HUES48 (cell line): ENCODE measurements at regions not wholly inside any gene's neighbourhood (a gene's known extent, or its start where the extent isn't known, plus 50 kb on each side); places are given as distances from the start of the nearest gene placed in this dataset.
"Not testable (repeated sequence)": the region's sequence is repeated elsewhere in the genome, so short reads cannot be mapped to it uniquely, and the experiment has no call there.

Experiments used
- H3K27ac ChIP-seq: one replicate; pipeline ENCODE4 v1.7.0; 2013; ENCODE audit warnings: low read depth, low read length, inconsistent platforms
- H3K27me3 ChIP-seq: 2 replicates; pipeline ENCODE4 v1.6.1; 2013; ENCODE audit warnings: mild to moderate bottlenecking, low read length; ENCODE audit not compliant: control insufficient read depth, insufficient read depth
- H3K36me3 ChIP-seq: 2 replicates; pipeline ENCODE4 v1.6.1; 2013; ENCODE audit warnings: low read length; ENCODE audit not compliant: control insufficient read depth, insufficient read depth
- H3K4me1 ChIP-seq: 2 replicates; pipeline ENCODE4 v1.6.1; 2013; ENCODE audit warnings: mild to moderate bottlenecking, low read length; ENCODE audit not compliant: control insufficient read depth, insufficient read depth
- H3K4me3 ChIP-seq: 2 replicates; pipeline ENCODE4 v1.5.1; 2013; ENCODE audit warnings: mild to moderate bottlenecking, low read depth, low read length
- H3K9ac ChIP-seq: 2 replicates; pipeline ENCODE4 v1.6.1; 2013; ENCODE audit warnings: mild to moderate bottlenecking, low read depth, low read length, moderate library complexity
- H3K9me3 ChIP-seq: 2 replicates; pipeline ENCODE4 v1.6.1; 2013; ENCODE audit warnings: low read length; ENCODE audit not compliant: control insufficient read depth, insufficient read depth

DNA sequence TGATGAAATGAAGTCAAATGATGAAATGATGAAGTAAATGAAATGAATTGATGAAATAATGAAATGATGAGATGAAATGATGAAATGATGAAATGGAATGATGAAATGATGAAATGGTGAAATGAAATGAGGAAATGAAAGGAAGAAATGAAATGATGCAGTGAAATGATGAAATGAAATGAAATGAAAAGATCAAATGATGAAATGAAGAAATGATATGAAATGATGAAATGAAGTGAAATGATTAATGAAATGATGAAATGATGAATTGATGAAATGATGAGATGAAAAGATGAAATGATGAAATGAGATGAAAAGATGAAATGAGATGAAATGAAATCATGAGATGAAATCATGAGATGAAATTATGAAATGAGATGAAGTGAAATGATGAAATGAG lies 139.2 kb upstream of the ERV3-1 start:
- not testable (repeated sequence) for H3K9me3 ChIP-seq, H3K9ac ChIP-seq, H3K27ac ChIP-seq, H3K4me3 ChIP-seq, H3K4me1 ChIP-seq, H3K36me3 ChIP-seq, H3K27me3 ChIP-seq

DNA sequence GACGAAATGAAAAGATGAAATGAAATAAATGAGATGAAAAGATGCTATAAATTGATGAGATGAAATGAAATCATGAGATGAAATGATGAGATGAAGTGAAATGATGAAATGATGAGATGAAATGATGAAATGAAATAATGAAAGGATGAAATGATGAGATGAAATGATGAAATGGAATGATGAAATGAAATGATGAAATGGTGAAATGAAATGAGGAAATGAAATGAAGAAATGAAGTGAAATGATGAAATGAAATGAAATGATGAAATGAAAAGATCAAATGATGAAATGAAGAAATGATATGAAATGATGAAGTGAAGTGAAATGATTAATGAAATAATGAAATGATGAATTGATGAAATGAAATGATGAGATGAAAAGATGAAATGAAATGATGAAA lies 138.5 kb upstream of the ERV3-1 start:
- H3K4me1 ChIP-seq, H3K9ac ChIP-seq, H3K27me3 ChIP-seq, H3K27ac ChIP-seq, H3K36me3 ChIP-seq, H3K4me3 ChIP-seq, H3K9me3 ChIP-seq: not testable (repeated sequence)

DNA sequence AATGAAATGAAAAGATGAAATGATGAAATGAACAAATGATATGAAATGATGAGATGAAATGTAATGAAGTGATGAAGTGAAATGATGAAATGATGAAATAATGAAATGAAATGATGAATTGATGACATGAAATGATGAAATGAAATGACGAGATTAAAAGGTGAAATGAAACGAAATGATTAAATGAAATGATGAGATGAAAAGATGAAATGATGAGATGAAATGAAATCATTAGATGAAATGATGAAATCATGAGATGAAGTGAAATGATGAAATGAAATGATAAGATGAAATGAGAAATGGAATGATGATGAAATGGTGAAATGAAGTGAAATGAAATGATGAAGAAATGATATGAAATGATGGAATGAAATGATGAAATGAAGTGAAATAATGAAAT lies 138.1 kb upstream of the ERV3-1 start:
- not testable (repeated sequence) for H3K27me3 ChIP-seq, H3K9me3 ChIP-seq, H3K4me3 ChIP-seq, H3K4me1 ChIP-seq, H3K36me3 ChIP-seq, H3K27ac ChIP-seq, H3K9ac ChIP-seq

DNA sequence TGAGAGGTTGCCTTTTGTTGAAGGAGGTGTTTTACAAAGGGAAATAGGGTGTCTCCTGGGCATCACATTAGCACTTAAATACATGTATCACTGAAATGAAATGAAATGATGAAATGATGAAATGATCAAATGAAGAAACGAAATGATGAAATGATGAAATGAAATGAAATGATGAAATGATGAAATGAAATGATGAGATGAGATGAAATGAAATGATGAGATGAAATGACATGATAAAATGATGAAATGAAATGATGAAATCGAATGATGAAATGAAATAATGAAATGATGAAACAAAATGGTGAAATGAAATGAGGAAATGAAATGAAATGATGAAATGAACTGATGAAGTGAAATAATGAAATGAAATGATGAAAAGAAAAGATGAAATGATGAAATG lies 137.6 kb upstream of the ERV3-1 start:
- not testable (repeated sequence) for H3K27me3 ChIP-seq, H3K4me3 ChIP-seq, H3K27ac ChIP-seq, H3K9ac ChIP-seq, H3K36me3 ChIP-seq, H3K4me1 ChIP-seq, H3K9me3 ChIP-seq

DNA sequence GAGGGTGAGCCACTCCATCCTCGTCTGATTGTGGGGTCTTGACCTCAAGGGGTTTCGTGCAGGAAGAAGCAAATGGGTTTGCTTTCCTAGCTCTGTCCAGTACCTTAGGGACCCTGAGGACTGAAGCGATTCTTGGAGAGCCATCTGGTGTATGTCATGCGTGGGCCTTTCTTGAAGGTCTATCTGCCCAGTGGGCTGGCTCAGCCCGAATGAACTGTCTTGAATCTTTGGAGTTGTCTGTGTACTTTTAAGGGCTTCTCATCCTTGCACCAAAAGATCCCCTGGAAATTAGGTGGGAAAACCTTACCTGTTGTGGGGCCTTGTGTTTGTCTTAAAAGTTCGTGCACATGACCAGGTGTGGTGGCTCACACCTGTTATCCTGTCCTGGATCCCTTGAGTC lies 135.4 kb upstream of the ERV3-1 start:
- not testable (repeated sequence) for H3K36me3 ChIP-seq, H3K4me1 ChIP-seq, H3K4me3 ChIP-seq, H3K9me3 ChIP-seq, H3K9ac ChIP-seq, H3K27ac ChIP-seq, H3K27me3 ChIP-seq

DNA sequence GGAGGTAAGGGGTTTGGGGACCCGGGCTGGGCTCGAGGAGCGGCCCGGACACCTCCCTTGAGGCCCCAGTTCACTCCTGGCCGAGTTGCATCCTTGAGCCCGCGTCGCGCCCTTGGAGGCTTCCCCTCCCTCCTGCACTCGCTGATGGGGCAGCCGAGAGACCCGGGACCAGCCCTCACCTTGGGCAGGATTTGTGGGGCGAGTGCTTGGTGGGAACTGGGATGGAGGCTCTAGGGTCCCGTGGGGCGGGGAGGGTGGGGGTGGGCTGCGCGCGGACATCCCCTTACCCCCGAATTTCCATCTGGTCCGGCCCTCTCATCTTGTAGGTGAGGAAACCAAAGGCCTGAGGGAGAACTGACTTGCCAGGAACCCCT lies 134.9 kb upstream of the ERV3-1 start:
- H3K4me1 ChIP-seq, H3K9me3 ChIP-seq, H3K9ac ChIP-seq, H3K27me3 ChIP-seq, H3K27ac ChIP-seq, H3K36me3 ChIP-seq: not testable (repeated sequence)
- peak overlapping the region; percentile 45; the same call in 1 of the 2 replicates for H3K4me3 ChIP-seq

DNA sequence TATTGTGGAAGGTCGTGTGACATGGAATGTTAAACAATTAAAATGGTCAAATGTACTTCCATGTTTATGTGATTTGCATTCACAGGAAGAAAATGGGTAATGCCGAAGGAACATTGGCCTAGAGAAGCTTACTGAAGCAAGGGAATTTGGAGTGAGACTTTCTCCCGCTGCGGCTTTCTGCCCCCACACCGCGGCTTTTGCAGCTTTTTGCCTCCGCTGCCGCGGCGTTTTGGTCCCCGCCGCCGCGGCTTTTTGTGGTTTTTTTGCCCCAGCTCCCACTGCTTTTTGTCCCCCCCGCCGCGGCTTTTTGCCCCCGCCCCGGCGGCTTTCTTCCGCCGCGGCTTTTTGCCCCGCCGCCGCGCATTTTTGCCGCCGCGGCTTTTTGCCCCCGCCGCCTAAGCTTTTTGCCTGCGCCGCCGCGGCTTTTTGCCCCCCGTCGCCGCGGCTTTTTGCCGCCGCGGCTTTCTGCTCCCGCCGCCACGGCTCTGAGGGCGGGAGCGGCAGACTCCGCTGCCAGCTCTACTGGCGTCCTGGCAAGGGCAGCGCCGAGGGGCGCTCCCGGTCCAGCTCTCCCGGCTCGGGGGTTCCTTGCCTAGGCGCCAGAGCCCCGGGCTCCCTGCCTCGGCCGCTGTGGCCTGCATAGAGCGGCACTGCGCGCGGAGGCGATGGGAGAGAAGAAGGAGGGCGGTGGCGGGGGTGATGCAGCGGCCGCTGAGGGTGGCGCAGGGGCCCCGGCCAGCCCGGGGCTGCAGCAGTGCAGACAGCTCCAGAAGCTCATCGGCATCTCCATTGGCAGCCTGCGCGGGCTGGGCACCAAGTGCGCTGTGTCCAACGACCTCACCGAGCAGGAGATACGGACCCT lies 134.3 kb upstream of the ERV3-1 start:
- H3K4me3 ChIP-seq = peak overlapping the region; percentile 45; the same call in 1 of the 2 replicates
- H3K4me1 ChIP-seq, H3K9ac ChIP-seq, H3K27me3 ChIP-seq, H3K27ac ChIP-seq, H3K9me3 ChIP-seq, H3K36me3 ChIP-seq: not testable (repeated sequence)

DNA sequence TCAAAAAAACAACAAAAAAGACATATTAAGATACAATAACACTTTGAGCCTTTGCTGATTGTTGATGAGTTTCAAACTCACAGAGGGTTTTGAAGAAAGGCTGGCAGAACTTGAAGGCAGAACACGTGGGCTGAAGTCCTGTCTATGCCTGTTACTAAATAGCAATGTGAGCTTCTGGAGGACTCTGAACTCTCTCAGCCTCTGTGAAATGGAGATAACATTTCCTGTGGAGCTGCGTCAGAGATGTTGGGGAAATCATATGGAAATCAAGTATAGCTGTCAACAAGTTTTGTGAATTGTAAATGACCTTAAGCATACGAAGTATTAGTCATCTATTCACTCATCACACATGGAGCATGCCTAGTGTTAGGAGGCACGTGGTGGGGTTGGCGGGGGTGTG lies 130.4 kb upstream of the ERV3-1 start:
- H3K4me1 ChIP-seq, H3K27ac ChIP-seq, H3K9me3 ChIP-seq, H3K27me3 ChIP-seq, H3K4me3 ChIP-seq, H3K36me3 ChIP-seq, H3K9ac ChIP-seq: not testable (repeated sequence)

DNA sequence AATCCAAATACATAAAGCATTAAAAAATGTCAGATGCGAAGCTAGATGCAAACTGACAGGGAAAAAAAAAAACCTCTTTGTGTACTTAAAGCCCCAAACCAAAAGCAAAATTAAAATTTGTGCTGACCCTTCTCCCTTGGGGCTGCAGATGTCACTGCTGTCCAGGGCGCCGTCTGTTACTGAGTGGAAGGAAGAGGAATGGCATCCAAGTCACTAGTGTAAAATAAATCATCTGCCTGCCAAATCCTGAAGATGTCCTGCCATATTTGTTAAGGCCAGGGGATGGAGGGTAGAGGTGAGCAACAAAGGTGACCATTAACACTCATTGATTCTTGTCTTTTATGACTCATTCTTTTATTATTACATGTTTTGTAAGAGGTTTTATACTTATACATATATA lies 126.6 kb upstream of the ERV3-1 start:
- not testable (repeated sequence) for H3K36me3 ChIP-seq, H3K4me3 ChIP-seq, H3K27me3 ChIP-seq, H3K9ac ChIP-seq, H3K27ac ChIP-seq, H3K4me1 ChIP-seq, H3K9me3 ChIP-seq

DNA sequence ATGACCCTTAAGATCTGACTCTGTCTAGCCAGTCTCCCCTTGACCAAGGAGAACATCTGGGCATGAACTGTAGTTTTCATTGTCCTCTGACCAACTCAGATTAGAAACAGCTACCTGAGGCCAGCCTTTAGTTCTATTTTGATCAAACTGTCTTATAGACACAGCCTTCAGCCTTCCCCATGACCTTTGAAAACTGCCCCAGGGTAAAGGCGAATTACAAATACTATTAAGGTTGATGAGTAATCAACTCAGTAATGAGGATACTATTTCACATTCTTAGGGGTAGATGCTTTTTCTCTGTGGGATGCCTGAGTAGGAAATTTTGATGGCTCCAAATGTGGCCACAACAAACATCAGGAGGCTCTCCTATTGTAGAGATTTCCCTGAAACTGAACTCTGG lies 125.8 kb upstream of the ERV3-1 start:
- H3K9ac ChIP-seq, H3K36me3 ChIP-seq, H3K4me3 ChIP-seq, H3K4me1 ChIP-seq, H3K9me3 ChIP-seq, H3K27ac ChIP-seq, H3K27me3 ChIP-seq: not testable (repeated sequence)

DNA sequence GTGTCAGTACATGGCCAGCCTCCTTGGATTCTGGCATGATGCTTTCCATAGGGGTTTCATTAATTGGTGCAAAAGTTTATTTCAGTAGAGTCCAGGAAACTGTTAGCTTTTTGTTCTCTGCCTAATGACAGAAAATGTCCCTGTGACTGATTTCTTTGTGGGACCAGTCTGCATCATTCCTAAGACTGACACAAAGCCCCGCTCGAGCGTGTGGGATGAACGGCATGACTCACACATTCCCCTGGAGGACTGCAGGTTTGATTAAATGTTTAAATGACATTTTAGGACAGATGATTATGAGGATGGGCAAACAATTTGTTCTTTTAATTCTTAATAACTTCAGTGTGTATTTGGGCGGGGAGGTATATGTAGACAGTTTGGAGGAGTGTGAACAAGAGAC lies 120.9 kb upstream of the ERV3-1 start:
- H3K27me3 ChIP-seq, H3K9ac ChIP-seq, H3K27ac ChIP-seq, H3K4me1 ChIP-seq, H3K36me3 ChIP-seq, H3K4me3 ChIP-seq, H3K9me3 ChIP-seq: not testable (repeated sequence)

DNA sequence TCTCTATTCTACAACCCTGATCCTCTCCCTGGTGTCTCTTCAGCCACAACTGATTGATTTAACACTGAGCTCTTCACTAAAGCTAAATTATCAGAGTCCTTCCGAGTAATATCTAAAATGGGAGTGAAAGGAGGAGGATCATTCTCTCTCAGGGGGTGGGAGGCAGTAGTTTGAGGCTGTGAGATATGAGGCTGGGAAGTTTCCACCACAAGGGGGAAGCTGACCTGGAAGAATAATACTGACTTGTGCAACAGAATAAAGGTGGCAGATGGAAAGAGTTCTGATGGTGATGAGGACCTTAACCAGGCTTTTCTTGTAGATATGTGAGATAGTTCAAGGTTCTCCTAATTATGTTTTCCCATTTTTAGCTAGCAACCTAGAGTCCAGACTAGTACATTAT lies 118.1 kb upstream of the ERV3-1 start:
- not testable (repeated sequence) for H3K9ac ChIP-seq, H3K4me3 ChIP-seq, H3K4me1 ChIP-seq, H3K36me3 ChIP-seq, H3K27ac ChIP-seq, H3K9me3 ChIP-seq, H3K27me3 ChIP-seq
